ENCODE measurements at regions not wholly inside any gene's neighbourhood (a gene's known extent, or its start where the extent isn't known, plus 50 kb on each side); places are given as distances from the start of the nearest gene placed in this dataset.
"Not testable (repeated sequence)": the region's sequence is repeated elsewhere in the genome, so short reads cannot be mapped to it uniquely, and the experiment has no call there.

- ATAC-seq (no peak), DNase-seq (no peak)
- intact Hi-C loops (cut with DNase I): no loop called here
These were observed 50.1 kb downstream of the GCNT4 start for GRCh38 chr5:75002271-75002670.

DNA sequence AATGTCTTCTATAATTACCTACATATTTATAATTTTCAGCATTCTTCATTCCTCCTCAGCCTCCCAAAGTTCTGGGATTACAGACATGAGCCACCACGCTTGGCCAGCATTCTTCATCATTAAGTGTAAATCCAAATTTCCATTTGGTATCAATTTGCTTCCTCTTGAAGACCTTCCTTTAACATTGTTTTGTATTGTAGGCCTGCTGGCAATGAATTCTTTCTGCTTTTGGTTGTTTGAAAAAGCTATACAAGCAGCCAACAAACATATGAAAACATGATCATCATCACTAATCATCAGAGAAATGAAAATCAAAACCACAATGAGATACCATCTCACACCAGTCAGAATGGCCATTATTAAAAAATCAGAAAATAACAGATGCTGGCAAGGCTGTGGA lies 56.4 kb downstream of the GCNT4 start:
- DNase-seq: no peak
- intact Hi-C loops (cut with DNase I): no loop called here
- ATAC-seq: no peak

DNA sequence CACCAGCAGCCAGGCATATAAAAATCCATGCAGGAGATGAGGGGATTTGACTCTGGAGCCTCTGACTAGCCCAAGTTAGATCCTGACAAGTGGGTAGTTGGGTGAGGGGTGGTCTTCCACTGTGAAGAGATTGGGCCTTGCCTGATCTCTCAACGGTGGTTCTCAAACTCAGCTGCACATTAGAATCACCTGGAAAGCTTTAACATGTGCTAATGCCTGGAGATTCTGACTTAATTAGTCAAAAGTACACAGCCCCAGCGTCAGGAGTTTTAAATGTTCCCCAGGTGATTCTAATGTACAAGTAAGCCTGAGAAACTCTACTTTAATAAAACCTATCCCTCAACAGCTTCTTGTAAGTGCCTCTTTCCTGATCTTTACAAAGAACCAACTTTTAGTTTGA lies 57.5 kb downstream of the GCNT4 start:
- DNase-seq (no peak), ATAC-seq (no peak)
- intact Hi-C loops (cut with DNase I): no loop called here

DNA sequence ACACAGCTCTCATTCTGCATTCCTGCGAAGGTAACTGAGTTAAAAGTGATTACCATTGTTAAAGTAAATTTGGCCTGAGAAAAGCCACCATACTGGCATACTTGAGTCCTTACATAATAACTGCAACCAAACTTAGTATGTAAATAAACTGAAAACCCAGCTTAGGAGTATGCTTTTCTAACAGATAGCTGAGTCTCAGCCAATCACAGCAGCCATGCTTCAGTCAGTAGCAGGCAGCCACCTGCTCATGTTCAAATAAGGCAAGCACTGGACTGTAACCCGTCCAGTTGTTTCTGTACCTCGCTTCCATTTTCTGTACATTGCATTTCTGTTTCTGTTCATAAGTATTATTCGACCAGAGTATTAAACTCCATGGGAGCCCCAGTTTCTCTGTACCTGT lies 58.6 kb downstream of the GCNT4 start:
- DNase-seq (no peak), ATAC-seq (no peak)
- intact Hi-C loops (cut with DNase I): no loop called here

GRCh38 chr5:74992791-74993190 lies 59.6 kb downstream of the GCNT4 start:
- DNase-seq (no peak), ATAC-seq (no peak)
- intact Hi-C loops (cut with DNase I): no loop called here

DNA sequence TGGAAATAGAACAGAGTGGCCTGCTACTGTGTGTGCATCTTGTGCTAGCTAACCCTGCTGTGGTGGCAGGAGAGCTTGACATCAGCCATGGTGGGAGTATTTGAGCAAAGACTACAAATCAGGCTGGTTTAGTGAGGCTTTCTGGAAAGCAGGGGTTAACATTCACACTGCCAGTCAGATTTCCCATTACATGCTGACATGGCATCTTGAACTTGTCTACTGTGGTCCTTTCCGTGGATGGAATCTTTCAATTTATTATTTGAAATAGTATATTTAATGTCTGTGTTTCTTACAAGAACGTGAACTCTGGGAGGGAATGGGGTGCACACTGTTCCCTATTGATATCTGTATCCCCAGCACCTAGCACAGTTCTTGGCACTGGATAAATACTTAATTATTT lies 60.8 kb downstream of the GCNT4 start:
- intact Hi-C loops (cut with DNase I): no loop called here
- DNase-seq: no peak
- ATAC-seq: no peak

- ATAC-seq (no peak), DNase-seq (no peak)
- intact Hi-C loops (cut with DNase I): no loop called here
These were observed 62.2 kb downstream of the GCNT4 start for GRCh38 chr5:74990194-74990593.

- DNase-seq: no peak
- intact Hi-C loops (cut with DNase I): no loop called here
- no peak for ATAC-seq
These were observed 63.9 kb downstream of the GCNT4 start for GRCh38 chr5:74988273-74988983.

GRCh38 chr5:74978345-74978744 lies 74.0 kb downstream of the GCNT4 start:
- intact Hi-C loops (cut with DNase I): no loop called here
- DNase-seq: no peak
- ATAC-seq: no peak

DNA sequence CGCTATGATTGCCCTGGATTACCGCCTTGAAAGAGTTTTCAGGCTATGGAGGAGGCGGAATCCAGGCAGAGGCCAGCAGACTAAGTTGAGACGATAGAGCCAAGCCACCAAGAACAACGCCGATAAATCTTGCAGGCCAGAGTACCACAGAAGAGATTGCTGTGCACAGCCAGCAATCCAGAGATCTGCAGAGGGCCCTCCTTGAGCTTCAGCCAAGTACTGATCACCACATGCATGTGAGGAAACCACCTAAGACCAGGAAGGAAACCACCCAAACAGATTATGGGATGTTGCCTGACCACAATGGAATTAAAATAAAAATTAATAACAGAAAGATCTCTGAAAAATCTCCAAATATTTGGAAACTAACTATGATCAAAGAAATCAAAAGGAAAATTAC lies 74.9 kb downstream of the GCNT4 start:
- ATAC-seq: no peak
- intact Hi-C loops (cut with DNase I): no loop called here
- DNase-seq: no peak

- DNase-seq (no peak), ATAC-seq (no peak)
- intact Hi-C loops (cut with DNase I): no loop called here
These were observed 75.7 kb downstream of the GCNT4 start for GRCh38 chr5:74976651-74977050.

- no peak for DNase-seq
- intact Hi-C loops (cut with DNase I): no loop called here
- ATAC-seq: no peak
These were observed 76.8 kb downstream of the GCNT4 start for GRCh38 chr5:74975582-74975981.

- DNase-seq (no peak), ATAC-seq (no peak)
- intact Hi-C loops (cut with DNase I): no loop called here
These were observed 77.8 kb downstream of the GCNT4 start for GRCh38 chr5:74974451-74975091.

DNA sequence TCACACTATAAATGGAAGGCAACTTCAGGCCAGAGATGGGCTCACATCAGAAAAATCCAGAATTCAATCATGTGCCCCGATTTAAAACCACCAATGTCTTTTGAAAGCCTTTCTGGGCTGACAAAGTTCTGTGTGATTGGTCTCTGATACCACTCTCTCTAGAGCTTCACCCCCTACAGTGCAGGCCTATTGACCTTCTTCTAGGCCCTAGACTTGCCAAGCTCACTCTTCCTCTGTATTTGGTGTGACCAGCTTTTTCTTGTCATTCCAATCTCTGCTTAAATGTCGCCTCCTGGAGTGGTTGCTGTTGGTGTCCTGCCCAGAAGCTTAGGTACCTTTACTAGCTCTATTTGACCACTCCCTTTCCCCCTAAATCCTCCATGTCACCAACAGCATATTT lies 78.7 kb downstream of the GCNT4 start:
- ATAC-seq: no peak
- intact Hi-C loops (cut with DNase I): no loop called here
- no peak for DNase-seq

DNA sequence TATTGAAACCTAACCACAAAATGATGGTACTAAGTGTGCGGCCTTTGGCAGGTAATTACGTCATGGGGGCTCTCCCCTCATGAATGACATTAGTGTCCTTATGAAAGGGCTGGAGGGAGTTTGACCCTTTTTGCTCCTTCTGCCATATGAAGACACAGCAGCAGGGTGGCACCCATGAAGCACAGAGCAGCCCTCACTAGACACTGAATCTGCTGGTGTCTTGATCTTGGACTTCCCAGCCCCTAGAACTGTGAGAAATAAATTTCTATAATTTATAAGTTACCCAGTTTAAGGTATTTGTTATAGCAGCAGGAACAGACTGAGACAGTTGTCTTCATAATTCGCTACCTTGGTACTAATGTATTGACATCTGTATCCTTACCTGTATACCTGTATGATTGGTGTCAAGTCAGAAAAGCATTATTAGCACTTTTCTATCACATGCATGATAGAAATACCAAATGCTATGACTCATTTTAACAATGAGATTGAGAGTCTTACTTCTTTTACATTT lies 80.4 kb downstream of the GCNT4 start:
- DNase-seq: no peak
- ATAC-seq: no peak
- intact Hi-C loops (cut with DNase I): no loop called here

- DNase-seq; intact Hi-C loops (cut with DNase I); ATAC-seq: not testable (repeated sequence)
These were observed 81.5 kb downstream of the GCNT4 start for GRCh38 chr5:74970891-74971290.

DNA sequence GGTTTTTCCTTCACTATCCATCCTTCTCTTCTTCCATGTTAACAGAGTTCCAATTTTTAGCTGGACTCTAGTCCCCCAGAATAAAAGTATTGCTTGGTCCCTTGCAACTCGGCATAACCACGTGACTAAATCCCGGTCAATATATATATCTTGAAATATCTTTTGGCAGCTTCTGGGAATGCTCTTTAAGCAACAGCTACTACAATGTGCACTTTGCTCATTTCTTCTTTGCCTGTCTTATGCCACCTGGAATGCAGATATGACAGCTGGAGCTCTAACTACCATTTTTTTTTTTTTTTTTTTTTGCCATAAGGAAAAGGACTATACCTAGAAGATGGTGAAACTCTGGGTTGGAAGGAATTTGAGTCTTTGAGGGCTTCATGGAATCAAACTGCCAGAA lies 82.6 kb downstream of the GCNT4 start:
- intact Hi-C loops (cut with DNase I): no loop called here
- ATAC-seq (no peak), DNase-seq (no peak)

GRCh38 chr5:74966141-74967026 lies 86.0 kb downstream of the GCNT4 start:
- DNase-seq (no peak), ATAC-seq (no peak)
- intact Hi-C loops (cut with DNase I): no loop called here

GRCh38 chr5:74963407-74963806 lies 89.0 kb downstream of the GCNT4 start:
- intact Hi-C loops (cut with DNase I): no loop called here
- ATAC-seq (no peak), DNase-seq (no peak)

GRCh38 chr5:74957906-74958305 lies 91.7 kb upstream of the FAM169A start:
- no peak for ATAC-seq
- intact Hi-C loops (cut with DNase I): no loop called here
- no peak for DNase-seq
